ENCODE measurements at regions not wholly inside any gene's neighbourhood (a gene's known extent, or its start where the extent isn't known, plus 50 kb on each side); places are given as distances from the start of the nearest gene placed in this dataset.

DNA sequence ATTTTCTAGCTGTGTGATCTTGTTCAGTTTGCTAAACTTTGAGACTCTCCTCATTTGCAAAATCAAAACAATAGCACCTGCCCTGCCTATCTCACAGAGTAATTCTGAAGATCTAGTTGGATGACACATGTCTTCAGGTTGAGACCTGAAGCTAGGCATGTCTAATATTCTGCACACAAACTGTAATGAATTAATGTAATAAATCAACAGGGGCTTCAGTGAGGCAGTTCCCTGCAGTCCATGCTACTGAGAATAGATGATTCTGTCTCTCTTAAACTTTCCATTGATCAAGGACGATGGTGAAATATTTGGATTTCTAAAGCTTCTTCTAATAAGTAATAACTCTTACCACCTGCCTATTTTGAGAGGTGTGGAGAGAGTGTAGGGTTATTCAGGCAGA, 268.1 kb upstream of the TMTC4 start:
- no peak overlapping the region for H3K4me3 ChIP-seq (replicated peaks; ENCODE audit: insufficient read depth, low read length)
- DNase-seq (ENCODE audit: low read depth in 1 of 2, low spot score in 1 of 2) = no peak
- TF ChIP-seq, protein P1, sequence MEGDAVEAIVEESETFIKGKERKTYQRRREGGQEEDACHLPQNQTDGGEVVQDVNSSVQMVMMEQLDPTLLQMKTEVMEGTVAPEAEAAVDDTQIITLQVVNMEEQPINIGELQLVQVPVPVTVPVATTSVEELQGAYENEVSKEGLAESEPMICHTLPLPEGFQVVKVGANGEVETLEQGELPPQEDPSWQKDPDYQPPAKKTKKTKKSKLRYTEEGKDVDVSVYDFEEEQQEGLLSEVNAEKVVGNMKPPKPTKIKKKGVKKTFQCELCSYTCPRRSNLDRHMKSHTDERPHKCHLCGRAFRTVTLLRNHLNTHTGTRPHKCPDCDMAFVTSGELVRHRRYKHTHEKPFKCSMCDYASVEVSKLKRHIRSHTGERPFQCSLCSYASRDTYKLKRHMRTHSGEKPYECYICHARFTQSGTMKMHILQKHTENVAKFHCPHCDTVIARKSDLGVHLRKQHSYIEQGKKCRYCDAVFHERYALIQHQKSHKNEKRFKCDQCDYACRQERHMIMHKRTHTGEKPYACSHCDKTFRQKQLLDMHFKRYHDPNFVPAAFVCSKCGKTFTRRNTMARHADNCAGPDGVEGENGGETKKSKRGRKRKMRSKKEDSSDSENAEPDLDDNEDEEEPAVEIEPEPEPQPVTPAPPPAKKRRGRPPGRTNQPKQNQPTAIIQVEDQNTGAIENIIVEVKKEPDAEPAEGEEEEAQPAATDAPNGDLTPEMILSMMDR (IDR thresholded peaks at IDR 0.05; ENCODE audit: insufficient read depth, low read length) = no peak
- TF ChIP-seq REST (IDR thresholded peaks at IDR 0.05; ENCODE audit: insufficient replicate concordance, low read depth) (no peak), POLR2AphosphoS5 (IDR thresholded peaks at IDR 0.05; ENCODE audit: low read depth) (no peak), SPI1 (IDR thresholded peaks at IDR 0.05; ENCODE audit: borderline replicate concordance, low read depth) (no peak), GABPA (IDR thresholded peaks at IDR 0.05; ENCODE audit: low read depth) (no peak)
- H3K27me3 ChIP-seq (ENCODE audit: insufficient read depth, poor library complexity, severe bottlenecking) = peaks cover 4% of the 10 kb centered on the region
- H3K27ac ChIP-seq (replicated peaks) = no peak overlapping the region

- Histone ChIP-seq H3K27me3 (ENCODE audit: insufficient read depth, poor library complexity, severe bottlenecking) (peaks cover 4% of the 10 kb centered on the region), H3K4me3 (replicated peaks; ENCODE audit: insufficient read depth, low read length) (no peak overlapping the region), H3K27ac (replicated peaks) (no peak overlapping the region)
- TF ChIP-seq REST (IDR thresholded peaks at IDR 0.05; ENCODE audit: insufficient replicate concordance, low read depth) (no peak), POLR2AphosphoS5 (IDR thresholded peaks at IDR 0.05; ENCODE audit: low read depth) (no peak), SPI1 (IDR thresholded peaks at IDR 0.05; ENCODE audit: borderline replicate concordance, low read depth) (no peak), GABPA (IDR thresholded peaks at IDR 0.05; ENCODE audit: low read depth) (no peak)
- TF ChIP-seq, protein P1 (IDR thresholded peaks at IDR 0.05; ENCODE audit: insufficient read depth, low read length) = no peak
- DNase-seq (ENCODE audit: low read depth in 1 of 2, low spot score in 1 of 2) = no peak
These were observed 267.1 kb upstream of the TMTC4 start for GRCh38 chr13:100941377-100942368.

GRCh38 chr13:100940658-100941057, 266.1 kb upstream of the TMTC4 start:
- no peak for DNase-seq (ENCODE audit: low read depth in 1 of 2, low spot score in 1 of 2)
- H3K4me3 ChIP-seq (replicated peaks; ENCODE audit: insufficient read depth, low read length) = no peak overlapping the region
- H3K27ac ChIP-seq (replicated peaks) = no peak overlapping the region
- TF ChIP-seq, protein P1 (IDR thresholded peaks at IDR 0.05; ENCODE audit: insufficient read depth, low read length) = no peak
- TF ChIP-seq REST (IDR thresholded peaks at IDR 0.05; ENCODE audit: insufficient replicate concordance, low read depth) (no peak), SPI1 (IDR thresholded peaks at IDR 0.05; ENCODE audit: borderline replicate concordance, low read depth) (no peak), GABPA (IDR thresholded peaks at IDR 0.05; ENCODE audit: low read depth) (no peak), POLR2AphosphoS5 (IDR thresholded peaks at IDR 0.05; ENCODE audit: low read depth) (no peak)
- peaks cover 8% of the 10 kb centered on the region for H3K27me3 ChIP-seq (ENCODE audit: insufficient read depth, poor library complexity, severe bottlenecking)
